Femur (tissue), 1 donor: ENCODE measurements at regions not wholly inside any gene's neighbourhood (a gene's known extent, or its start where the extent isn't known, plus 50 kb on each side); places are given as distances from the start of the nearest gene placed in this dataset.

Source experiments
- DNase-seq: peaks from one replicate; pipeline ENCODE4 v3.0.0-alpha.2; 2017

DNA sequence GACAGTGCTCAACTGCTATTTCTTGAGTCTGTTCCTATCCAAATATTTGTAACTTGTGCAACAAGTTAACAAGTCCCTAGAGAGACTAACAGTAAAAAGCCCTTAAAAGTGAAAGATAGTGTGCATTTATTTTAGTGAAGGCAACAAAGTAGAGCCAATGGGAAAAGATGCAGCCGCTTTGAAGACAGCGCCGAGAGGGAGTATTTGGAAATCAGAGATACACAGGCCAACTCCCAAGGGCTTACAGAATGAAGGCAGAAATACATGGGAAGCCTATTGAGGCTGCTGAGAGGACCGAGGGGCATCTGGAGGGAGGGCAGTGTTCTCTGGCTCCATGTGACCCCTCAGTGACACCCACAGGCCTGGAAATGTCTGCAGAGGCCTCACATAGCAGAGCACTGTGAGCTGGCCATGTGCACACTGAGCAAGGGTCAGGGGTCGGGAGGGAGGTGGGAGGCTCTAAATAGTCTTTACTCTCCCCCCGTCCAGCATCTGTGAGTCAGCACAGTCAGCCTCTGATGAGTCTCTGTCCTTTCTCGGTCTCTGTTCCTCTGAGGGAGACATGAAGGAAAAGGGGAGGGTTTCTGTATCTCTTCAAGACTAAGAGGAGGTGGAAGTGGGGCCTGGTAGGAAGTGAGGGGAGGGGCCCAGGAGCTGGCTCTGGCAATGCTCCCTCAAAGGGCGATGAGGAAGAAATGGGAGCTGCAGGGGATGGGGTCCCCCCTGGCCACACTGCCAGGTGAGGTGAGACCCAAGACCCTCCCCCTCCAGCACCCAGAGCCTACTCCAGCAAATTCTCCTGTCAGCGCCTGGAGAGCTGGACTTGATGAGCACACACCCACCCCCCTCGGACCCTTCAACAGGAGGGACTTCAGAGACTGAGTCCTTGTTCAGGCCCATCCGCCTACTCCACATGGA is 133.6 kb downstream of the SP3 start:
- DNase-seq = peak; percentile 63

DNA sequence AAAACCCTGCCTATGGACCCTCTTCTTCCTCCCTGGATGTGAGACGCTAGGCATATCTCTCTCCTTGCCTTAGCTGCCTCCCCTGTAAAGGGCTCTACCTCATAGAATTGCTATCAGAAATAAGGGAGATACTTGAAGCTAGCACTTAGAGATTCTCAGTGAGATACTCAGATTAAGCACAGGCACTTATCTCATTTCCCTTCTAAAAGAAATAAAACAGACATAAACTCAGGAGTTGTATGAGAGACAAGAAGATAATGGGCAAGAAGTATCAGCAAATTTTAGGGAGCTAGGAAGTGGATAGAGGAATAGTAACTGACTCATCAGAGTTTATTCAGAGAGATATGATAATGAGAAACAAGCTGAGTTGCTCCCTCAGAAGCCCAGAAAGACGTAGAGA is 131.0 kb downstream of the SP3 start:
- DNase-seq = no peak

DNA sequence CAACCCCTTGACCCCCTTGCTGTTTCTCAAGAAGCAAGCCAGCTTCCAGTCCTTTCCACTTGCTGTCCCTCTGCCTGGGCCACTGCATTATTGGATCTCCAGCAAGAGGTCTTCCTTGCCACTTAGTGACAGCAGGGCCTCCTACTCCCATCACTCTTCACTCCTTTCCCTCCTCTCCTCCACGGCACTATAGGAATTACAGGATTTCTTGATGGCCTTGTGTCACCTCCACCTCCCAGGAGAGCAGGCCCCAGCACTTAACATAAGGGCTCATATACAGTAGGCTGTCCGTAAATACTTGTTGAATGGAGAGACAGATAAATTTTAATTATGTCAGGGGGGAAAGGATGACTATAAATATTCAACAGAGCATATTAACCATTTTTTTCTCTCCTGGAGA is 129.4 kb downstream of the SP3 start:
- DNase-seq = no peak

DNA sequence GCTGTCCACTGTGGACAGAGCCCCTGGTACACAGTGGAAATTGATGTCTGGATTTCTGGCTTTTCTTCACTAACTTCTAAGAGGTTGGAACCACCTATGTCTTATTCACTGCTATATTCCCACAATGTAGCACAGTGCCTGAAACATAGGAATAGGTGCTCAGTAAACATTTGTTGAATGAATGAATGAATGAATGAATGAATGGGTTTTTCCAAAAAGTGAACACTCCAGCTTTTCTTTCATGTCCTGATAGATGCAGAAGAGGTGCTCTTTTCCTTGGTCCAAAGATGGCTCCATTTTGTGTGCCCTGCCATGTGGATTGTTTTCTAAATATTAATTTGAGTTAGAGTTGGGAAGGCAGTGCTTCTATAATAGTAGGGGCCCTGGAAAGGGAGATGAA is 124.1 kb downstream of the SP3 start:
- no peak for DNase-seq

DNA sequence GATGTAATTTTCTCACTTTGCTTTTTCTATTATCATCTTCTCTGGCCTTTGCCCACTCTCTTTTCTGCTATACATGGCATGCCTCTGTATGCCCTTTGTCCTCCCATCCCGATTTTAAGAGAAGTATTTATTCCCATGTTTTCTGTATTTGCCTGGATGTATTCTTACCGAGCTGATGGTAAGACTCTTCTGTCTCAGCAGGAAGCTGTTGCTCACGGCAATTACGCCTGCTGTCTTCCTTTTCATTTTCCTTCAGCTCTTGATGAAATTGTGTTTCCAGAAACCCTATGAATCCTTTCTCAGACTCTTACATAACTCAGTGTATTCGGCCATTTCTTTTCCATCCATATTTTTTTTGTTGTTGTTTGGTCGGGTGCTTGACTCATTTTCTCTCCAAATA is 121.6 kb downstream of the SP3 start:
- DNase-seq = no peak

DNA sequence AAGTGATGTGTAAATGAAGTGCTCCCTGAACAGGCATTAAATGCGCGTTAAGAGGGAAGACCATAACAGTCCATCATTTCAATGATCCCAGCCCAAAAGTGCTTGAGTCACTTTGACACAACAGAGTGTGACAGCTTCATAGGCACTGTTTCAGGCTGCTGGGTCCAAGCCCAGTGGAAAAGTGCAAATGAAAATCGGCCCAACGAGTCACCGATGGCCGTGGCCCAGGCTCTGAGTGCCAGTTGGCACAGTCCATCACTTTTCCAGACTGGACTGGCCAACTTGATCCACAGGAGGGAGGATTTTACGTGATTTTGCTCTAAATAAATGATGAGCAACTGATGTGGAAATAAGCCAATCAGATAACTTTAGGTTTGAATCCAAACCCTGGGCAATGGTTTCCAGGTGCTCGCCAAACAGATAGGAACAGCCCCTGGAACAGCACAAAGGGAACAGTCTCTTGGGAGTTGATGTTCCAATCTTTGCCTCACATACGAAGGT is 114.0 kb downstream of the SP3 start:
- DNase-seq = peak; percentile 73

DNA sequence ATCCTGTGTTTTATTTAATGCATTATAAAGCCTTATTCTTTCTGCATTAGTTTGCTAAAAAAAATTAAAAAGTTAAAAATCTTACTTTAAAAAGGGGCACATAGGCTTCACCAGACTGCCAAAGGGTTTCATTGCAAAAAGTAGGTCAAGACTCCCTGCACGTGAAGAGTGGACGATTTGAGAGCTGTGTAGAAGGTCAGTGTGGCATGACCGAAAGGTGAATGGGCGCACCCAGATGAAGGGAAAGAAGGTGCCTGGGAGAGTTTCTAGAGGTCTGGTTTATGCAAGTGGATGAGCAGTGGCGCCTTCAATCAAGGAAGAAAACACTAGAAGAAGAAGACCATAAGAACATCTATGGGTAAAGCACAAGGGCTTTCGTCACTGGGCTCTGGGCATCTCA is 111.0 kb downstream of the SP3 start:
- no peak for DNase-seq

DNA sequence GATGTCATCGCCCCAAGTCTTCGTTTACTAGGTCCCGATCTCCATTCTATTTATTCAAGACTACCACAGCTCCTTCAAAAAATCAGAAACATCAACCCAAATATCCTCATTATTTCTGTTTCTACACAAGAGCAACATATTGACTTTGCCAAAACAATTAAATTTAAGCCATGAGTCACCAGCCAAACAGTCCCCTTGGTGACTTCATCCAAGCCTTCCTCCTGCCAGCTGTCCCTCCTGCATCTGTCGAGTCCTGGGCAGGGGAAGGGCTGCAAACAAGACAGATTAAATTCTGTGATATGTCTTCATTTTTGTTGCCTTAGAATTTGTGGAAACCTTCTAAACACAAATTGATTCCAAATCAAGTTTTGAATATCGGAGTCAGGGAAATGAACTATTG is 110.3 kb downstream of the SP3 start:
- DNase-seq = peak; percentile 65

DNA sequence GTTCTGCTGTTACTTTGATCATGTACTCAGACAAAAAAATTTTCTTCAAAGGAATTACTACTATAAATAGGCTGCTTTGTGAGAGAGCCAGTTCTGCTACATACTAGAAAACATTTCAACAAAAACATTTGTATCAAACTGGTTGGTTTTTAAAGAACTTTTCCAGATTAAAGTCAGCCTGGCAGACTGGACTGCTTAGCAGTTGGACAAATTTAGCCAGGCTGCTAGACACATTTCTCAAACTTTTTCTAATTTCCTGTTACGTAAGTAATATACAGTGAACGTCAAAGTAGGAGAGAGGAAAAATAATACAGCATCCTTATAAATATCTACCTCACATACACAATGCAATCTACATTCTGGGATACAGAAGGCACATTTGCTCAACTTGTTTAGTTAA is 109.5 kb downstream of the SP3 start:
- DNase-seq = no peak
